Activated T-helper 1 cell treated with Interleukin-2 at 50 U/mL for 16 hours (primary cell): ENCODE measurements at regions not wholly inside any gene's neighbourhood (a gene's known extent, or its start where the extent isn't known, plus 50 kb on each side); places are given as distances from the start of the nearest gene placed in this dataset.

Source experiments
- DNase-seq: peaks from one replicate; pipeline ENCODE4 v3.0.0-alpha.2; 2020; ENCODE audit warnings: low read depth

GRCh38 chr4:11632025-11632424, 203.3 kb upstream of the HS3ST1 start:
- DNase-seq, result no peak

DNA sequence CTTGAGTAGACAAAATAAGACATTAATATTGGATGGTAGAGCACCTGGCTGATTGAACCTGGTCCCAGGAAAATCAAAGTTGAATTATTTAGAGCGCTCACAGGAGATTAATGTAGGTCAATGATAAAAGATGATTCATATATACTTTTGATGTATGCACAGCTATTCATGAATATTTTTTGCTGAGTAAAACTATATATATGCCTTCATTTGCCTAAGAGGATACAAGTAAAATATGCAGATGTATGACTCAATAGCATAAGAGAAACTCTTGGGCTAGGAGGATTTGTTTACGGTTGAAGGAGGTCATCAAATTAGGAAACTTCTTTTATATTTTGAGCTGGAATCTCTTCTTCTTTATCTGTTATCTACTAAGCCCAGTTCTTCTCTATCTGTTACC, 202.7 kb upstream of the HS3ST1 start:
- DNase-seq, result no peak

DNA sequence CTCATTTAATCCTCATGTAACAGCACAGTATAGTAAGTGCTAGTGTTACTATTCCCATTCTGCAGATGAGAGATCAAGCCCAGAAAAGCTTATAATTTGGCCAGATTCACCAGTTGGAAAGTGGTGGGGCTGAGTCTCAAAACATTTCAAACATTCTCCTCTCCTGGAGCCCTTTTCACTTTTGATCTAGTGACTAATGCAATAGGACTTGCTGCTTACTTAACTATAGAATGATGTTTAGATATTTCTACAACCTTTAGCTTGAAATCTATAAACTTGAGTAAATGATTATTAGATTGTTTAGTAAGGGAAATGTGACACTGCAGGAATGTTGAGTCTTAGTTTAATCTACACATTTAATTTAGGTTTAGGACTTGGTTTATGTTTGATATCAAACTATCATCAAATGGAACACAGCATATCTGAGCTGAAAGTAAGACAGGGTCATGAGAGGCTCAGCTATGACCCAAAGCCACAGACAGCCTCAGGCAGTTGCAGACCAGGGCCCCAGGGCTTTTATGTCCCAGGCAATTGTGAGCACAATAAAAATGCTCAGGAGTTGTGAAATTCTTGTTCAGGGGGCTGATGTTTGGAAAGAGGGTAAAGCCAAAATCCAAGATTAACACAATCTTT, 199.5 kb upstream of the HS3ST1 start:
- no peak for DNase-seq

GRCh38 chr4:11626066-11626465, 197.4 kb upstream of the HS3ST1 start:
- no peak for DNase-seq

DNA sequence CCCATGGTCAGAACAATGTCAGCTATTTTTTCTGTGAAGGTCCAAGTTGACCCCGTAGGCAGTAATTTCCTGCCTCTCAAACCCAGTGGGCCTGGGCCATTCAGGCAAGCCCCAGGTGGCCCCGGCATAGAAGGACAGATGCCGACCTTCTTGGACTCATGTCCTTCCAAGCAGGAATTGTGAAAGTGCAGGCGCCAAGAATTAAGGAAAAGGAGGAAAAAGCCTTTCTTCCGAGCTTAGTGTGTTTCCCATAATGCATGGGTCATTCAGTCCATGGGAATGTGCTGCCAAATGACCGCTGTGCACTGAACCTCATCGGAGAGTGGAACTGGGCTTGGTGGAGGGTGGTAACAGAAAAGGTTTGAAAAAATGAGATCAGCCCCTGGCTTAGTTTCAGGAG, 196.5 kb upstream of the HS3ST1 start:
- DNase-seq, result no peak

- no peak for DNase-seq
Measured at GRCh38 chr4:11624370-11624769, 195.7 kb upstream of the HS3ST1 start.

- no peak for DNase-seq
Measured at GRCh38 chr4:11623726-11624037, 195.0 kb upstream of the HS3ST1 start.

DNA sequence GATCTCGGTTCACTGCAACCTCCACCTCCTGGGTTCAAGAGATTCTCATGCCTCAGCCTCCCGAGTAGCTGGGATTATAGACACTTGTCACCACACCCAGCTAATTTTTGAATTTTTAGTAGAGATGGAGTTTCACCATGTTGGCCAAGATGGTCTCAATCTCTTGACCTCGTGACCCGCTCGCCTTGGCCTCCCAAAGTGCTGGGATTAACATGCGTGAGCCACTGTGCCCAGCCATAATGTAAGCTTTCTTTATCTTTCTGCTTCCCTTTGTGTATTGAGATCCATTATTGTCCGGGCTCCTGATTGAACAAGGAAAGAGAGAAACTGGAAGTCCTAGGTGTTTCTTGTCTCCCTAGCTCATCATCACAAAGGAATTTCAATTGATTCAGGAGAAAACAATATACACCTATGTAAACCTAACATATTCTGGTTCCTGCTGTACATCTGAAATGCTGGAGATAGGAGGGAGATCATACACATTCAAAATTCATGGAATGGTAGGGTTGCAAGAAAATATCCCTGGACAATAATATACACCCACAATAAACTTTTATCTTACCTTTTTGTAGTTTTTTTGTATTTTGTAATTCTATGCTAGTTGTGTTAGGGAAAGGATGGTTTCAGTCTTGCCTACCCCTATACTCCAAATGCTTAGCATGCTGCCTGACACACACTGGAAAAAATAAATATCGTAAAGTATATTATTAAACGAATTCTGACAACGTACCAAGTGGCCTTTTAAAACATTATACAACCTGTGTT, 194.4 kb upstream of the HS3ST1 start:
- no peak for DNase-seq

DNA sequence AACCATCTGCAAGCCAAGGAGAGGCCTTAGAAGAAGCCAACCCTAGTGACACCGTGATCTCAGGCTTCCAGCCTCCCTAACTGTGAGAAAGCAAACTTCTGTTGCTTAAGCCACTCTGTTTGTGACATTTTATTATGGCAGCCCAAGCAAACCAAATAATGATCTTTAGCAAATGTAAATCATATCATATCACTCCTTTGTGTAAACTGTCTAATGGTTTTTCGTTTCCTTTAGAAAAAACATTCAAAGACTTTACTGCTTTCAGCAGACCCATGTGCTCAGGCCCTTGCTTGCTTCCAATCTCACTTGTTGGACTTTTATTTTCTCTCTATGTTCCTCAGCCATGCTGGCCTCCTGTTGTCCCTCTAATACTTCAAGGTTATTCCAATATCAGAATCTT, 192.2 kb upstream of the HS3ST1 start:
- DNase-seq, result no peak

DNA sequence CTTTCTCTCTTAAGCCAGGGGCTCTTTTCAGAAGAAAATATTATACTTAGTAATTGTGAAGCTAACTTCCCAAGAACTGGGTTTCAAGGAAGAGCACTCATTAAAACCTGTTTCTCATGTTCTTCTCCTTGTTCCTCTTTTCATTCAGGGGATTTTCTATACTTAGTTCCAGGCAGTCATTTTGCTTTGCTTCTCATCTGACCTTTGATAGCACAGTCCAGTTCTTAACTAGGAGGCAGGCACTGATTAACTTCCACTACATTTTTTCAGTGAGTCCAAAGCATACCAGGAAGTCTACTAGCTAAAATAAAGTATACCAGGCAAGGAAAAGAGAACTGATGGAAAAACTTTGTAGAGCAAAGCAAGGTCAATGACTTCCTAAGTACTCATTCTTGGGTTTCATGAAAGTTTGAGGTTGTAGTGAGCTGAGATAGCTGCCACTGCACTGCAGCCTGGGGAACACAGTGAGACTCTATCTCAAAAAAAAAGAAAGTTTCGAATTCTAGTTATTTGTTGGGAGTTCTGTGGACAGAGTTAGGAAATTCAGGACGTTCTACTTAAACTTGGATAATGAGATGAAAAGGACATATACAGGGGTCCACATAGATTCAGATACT, 190.1 kb upstream of the HS3ST1 start:
- no peak for DNase-seq

- no peak for DNase-seq
Measured at GRCh38 chr4:11616856-11617255, 188.2 kb upstream of the HS3ST1 start.

DNA sequence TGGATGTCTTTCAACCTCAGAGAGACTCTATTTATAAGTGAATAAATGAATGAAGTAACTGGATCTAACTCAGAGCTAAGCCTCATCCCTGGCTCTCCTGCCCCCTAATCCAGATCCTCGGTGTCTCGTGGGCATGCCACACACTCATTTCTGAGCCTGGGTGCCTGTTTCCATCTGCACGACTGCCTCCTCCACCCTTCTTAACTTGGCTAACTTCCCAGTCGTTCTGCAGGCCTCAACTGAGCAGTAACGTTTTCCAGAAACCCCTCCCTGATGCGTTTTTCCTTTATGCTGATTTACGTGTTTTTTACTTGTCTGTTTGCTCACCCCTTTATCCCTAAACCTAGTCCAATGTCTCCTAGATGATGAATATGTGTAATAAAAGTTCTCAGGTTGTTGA, 186.9 kb upstream of the HS3ST1 start:
- DNase-seq, result no peak

DNA sequence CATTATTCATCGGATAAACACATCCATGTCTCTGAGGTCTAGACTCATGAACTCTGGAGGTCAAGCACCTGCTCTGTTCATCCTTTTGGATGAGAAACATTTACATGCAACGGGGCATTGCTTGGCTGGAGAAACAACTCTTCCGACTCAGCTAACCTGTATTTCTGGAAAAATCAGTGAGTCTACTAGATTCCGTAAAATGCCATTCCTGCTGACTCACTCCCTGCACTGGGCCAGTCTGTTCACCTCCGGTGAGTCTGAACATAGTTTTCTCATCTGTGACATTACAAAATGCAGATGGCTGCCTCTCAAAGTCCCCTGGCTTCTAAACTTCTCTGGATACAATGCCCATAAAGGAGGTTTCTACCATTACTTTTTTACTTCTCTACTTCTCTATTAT, 185.7 kb upstream of the HS3ST1 start:
- no peak for DNase-seq

DNA sequence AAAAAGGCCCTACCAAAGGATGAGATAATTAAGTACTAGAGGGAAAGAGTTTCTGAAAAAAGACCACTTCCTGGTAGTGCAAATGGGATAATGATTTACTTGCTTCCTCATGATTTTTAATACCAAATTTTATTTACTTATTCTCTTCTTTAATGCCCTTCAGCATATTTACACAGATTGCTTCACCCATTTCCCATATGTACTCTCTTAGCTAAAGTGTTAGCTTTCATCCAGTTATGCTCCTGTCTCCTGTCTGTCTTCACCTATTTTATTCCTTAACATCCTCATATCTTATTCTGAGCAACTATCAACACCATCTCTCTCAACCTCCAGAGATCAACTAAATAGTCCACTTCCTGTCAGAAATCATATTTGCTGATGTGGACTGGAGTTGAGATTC, 183.2 kb upstream of the HS3ST1 start:
- DNase-seq, result no peak

DNA sequence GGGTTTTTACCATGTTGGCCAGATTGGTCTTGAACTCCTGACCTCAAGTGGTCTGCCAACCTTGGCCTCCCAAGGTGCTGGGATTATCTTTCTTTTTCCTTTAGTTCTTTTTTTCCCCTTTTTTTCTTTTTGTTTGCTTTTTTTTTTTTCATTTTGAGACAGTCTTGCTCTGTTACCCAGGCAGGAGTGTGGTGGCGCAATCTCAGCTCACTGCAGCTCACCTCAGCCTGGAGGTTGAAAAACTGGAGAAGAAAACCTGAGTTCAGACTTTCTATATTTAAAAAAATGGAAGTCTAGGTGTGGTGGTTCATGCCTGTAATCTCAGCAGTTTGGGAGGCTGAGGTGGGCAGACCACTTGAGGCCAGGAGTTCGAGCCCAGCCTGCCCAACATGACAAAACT, 181.1 kb upstream of the HS3ST1 start:
- no peak for DNase-seq

- no peak for DNase-seq
Measured at GRCh38 chr4:11608992-11609391, 180.3 kb upstream of the HS3ST1 start.

GRCh38 chr4:11606078-11606477, 177.4 kb upstream of the HS3ST1 start:
- DNase-seq, result no peak

DNA sequence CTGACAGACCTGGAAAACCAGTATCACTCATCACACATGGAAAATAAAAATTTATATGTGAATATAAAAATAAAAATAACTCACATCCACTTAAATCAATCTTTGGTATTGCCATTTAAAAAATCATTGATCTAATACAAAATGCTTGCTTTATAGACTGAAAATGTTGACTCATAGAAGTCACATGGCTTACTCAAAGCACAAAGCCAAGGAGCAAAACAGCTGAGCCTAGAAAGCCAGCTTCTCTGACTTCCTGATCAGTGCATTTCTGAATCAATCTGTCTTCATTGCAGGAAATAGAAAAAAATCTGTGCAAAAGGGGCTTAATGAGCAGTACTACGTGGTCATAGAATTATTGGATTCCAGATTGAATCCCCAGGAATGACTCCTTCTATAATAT, 176.9 kb upstream of the HS3ST1 start:
- no peak for DNase-seq

DNA sequence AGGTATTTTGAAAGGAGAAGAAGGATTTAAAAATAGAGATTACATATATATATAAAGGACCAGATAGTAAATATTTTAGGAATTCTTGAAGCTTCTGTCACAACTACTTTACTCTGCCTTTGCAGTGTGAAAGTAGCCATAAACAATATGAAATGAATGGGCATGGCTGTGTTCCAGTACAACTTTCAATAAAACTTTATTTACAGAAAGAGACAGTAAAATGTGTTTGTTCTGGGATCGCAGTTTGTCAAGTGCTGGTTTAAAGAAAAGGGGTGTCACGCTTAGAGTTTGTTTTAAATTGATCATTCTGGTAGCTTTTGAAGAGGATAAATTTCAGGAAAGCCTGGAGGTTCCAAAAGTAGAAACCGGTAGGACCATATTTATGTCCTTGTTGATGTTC, 176.1 kb upstream of the HS3ST1 start:
- DNase-seq, result no peak

GRCh38 chr4:11603591-11604194, 175.0 kb upstream of the HS3ST1 start:
- DNase-seq, result no peak

DNA sequence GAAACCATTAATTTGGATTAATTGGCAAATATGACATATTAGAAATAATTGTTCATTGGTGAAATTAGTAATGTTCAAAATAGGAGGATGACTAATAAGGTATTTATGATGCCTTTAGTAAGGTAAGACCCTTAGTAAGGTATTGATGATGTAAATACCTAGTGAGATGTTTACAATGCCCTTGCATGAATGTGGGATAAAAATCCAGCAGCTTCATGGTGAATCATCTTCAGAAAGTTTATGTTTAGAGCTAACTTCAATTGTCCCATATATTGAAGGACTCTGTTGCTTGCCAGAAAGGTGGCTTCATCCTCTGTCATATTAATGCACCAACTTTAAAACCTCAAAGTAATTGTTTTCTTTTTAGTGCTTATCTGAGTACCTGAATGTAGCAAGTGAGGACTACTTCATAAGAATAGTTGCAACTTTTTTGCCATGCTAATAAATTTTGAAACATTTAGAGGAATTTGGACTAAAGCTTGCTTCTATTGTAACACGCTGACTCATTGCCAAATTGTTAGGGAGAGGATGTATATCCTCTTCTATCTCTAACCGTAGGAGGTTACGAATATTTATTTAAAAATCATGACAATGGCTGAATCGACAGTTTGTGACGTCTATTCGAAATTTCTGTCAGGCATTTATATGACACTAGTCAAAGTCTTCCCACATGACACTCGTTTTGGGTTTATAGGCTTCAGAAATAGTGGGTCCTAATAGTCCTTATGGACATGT, 174.1 kb upstream of the HS3ST1 start:
- no peak for DNase-seq

DNA sequence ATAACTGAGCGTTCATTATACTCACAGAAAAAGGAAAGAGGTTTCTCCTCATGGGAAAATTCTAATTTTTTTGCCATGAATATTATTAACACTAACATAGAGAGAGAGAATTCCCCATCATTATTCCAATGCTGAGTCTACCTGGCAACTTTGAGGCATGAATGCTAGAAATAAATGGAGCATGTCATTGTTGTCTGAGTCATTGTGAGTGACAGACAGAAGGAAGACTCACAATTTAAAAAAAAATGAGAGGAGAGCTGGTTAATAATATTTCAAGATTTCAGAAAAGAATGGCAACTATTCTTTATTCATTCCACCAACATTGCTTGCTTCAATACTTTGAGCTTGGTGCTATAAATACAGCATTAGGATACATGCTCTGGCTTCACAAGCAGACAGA, 170.4 kb upstream of the HS3ST1 start:
- no peak for DNase-seq

GRCh38 chr4:11598591-11598990, 169.9 kb upstream of the HS3ST1 start:
- no peak for DNase-seq
